Adipocyte (in vitro differentiated cells): ENCODE measurements at regions not wholly inside any gene's neighbourhood (a gene's known extent, or its start where the extent isn't known, plus 50 kb on each side); places are given as distances from the start of the nearest gene placed in this dataset.

Experiments used
- DNase-seq: peaks from one replicate; pipeline ENCODE4 v3.0.0-alpha.2; 2015; ENCODE audit warnings: low read depth
- H3K27me3 ChIP-seq: replicated peaks from 2 replicates; pipeline ENCODE4 v1.7.0; 2013; ENCODE audit warnings: mild to moderate bottlenecking, low read length, moderate library complexity; ENCODE audit not compliant: control insufficient read depth, insufficient read depth
- H3K36me3 ChIP-seq: 2 replicates; pipeline ENCODE4 v1.7.0; 2013; ENCODE audit warnings: low read length, mild to moderate bottlenecking, moderate library complexity; ENCODE audit not compliant: control insufficient read depth, insufficient read depth, severe bottlenecking
- H3K4me1 ChIP-seq: 2 replicates; pipeline ENCODE4 v1.7.0; 2013; ENCODE audit warnings: mild to moderate bottlenecking, low read length, moderate library complexity; ENCODE audit not compliant: control insufficient read depth, insufficient read depth
- H3K4me3 ChIP-seq: 2 replicates; pipeline ENCODE4 v1.7.0; 2013; ENCODE audit warnings: mild to moderate bottlenecking, low read length, moderate library complexity
- H3K9ac ChIP-seq: 2 replicates; pipeline ENCODE4 v1.7.0; 2013; ENCODE audit warnings: mild to moderate bottlenecking, low read length, moderate library complexity
- H3K9me3 ChIP-seq: 2 replicates; pipeline ENCODE4 v1.7.0; 2013; ENCODE audit warnings: mild to moderate bottlenecking, low read length, moderate library complexity; ENCODE audit not compliant: control insufficient read depth

GRCh38 chr9:23245067-23245466 is 581.0 kb downstream of the ELAVL2 start:
- Histone ChIP-seq H3K9me3 (no peaks in the 10 kb centered on the region), H3K4me1 (no peaks in the 10 kb centered on the region), H3K27me3 (no peaks in the 10 kb centered on the region), H3K36me3 (no peaks in the 10 kb centered on the region), H3K4me3 (no peak overlapping the region), H3K9ac (no peak overlapping the region)
- DNase-seq = no peak

GRCh38 chr9:23254404-23255184 is 571.4 kb downstream of the ELAVL2 start:
- Histone ChIP-seq H3K9ac (no peak overlapping the region), H3K4me3 (no peak overlapping the region), H3K27me3 (no peaks in the 10 kb centered on the region), H3K9me3 (no peaks in the 10 kb centered on the region), H3K36me3 (no peaks in the 10 kb centered on the region), H3K4me1 (no peaks in the 10 kb centered on the region)
- no peak for DNase-seq

- no peaks in the 10 kb centered on the region for H3K36me3 ChIP-seq
- H3K9me3 ChIP-seq = no peaks in the 10 kb centered on the region
- H3K9ac ChIP-seq = no peak overlapping the region
- H3K27me3 ChIP-seq = no peaks in the 10 kb centered on the region
- no peak for DNase-seq
- no peak overlapping the region for H3K4me3 ChIP-seq
- no peaks in the 10 kb centered on the region for H3K4me1 ChIP-seq
Measured at GRCh38 chr9:23255346-23255745, 570.7 kb downstream of the ELAVL2 start.

- Histone ChIP-seq H3K27me3 (no peaks in the 10 kb centered on the region), H3K36me3 (no peaks in the 10 kb centered on the region), H3K9me3 (no peaks in the 10 kb centered on the region), H3K4me1 (no peaks in the 10 kb centered on the region), H3K4me3 (no peak overlapping the region), H3K9ac (no peak overlapping the region)
- DNase-seq = no peak
Measured at GRCh38 chr9:23258569-23258968, 567.5 kb downstream of the ELAVL2 start.

GRCh38 chr9:23278561-23278960 is 547.5 kb downstream of the ELAVL2 start:
- Histone ChIP-seq H3K4me3 (no peak overlapping the region), H3K27me3 (no peaks in the 10 kb centered on the region), H3K36me3 (no peaks in the 10 kb centered on the region), H3K9ac (no peak overlapping the region), H3K4me1 (no peaks in the 10 kb centered on the region), H3K9me3 (no peaks in the 10 kb centered on the region)
- DNase-seq = peak; percentile 10

DNA sequence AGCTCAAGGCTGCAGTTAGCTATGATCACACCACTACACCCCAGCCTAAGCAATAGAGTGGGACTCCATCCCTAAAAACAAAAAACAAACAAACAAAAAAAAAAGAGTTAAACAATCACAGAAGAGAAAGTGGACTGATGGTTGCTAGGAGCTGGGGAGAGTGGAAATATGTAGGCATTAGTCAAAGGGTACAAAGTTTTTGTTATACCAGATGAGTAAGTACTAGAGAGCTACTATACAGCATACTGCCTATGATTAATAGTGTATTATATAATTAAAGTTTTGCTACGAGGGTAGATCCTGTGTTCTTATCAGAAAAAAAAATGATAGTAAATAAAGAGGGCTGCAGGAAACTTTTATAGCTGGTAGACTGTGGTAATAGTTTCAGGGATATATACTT is 538.6 kb downstream of the ELAVL2 start:
- Histone ChIP-seq H3K36me3 (no peaks in the 10 kb centered on the region), H3K4me1 (no peaks in the 10 kb centered on the region), H3K9me3 (no peaks in the 10 kb centered on the region), H3K4me3 (no peak overlapping the region), H3K27me3 (no peaks in the 10 kb centered on the region), H3K9ac (no peak overlapping the region)
- no peak for DNase-seq

GRCh38 chr9:23288545-23288944 is 537.5 kb downstream of the ELAVL2 start:
- no peak overlapping the region for H3K9ac ChIP-seq
- no peaks in the 10 kb centered on the region for H3K27me3 ChIP-seq
- H3K4me1 ChIP-seq = no peaks in the 10 kb centered on the region
- no peaks in the 10 kb centered on the region for H3K9me3 ChIP-seq
- no peak for DNase-seq
- H3K36me3 ChIP-seq = no peaks in the 10 kb centered on the region
- no peak overlapping the region for H3K4me3 ChIP-seq

GRCh38 chr9:23290973-23291372 is 535.1 kb downstream of the ELAVL2 start:
- H3K9ac ChIP-seq = no peak overlapping the region
- no peaks in the 10 kb centered on the region for H3K9me3 ChIP-seq
- no peaks in the 10 kb centered on the region for H3K36me3 ChIP-seq
- H3K4me3 ChIP-seq = no peak overlapping the region
- DNase-seq = no peak
- H3K4me1 ChIP-seq = no peaks in the 10 kb centered on the region
- no peaks in the 10 kb centered on the region for H3K27me3 ChIP-seq

GRCh38 chr9:23302281-23302680 is 523.8 kb downstream of the ELAVL2 start:
- Histone ChIP-seq H3K9me3 (no peaks in the 10 kb centered on the region), H3K4me3 (no peak overlapping the region), H3K9ac (no peak overlapping the region), H3K4me1 (no peaks in the 10 kb centered on the region), H3K27me3 (no peaks in the 10 kb centered on the region), H3K36me3 (no peaks in the 10 kb centered on the region)
- no peak for DNase-seq

- no peak for DNase-seq
- Histone ChIP-seq H3K36me3 (no peaks in the 10 kb centered on the region), H3K9me3 (peaks cover 4% of the 10 kb centered on the region), H3K4me1 (no peaks in the 10 kb centered on the region), H3K9ac (no peak overlapping the region), H3K4me3 (no peak overlapping the region), H3K27me3 (no peaks in the 10 kb centered on the region)
Measured at GRCh38 chr9:23306731-23307130, 519.3 kb downstream of the ELAVL2 start.

DNA sequence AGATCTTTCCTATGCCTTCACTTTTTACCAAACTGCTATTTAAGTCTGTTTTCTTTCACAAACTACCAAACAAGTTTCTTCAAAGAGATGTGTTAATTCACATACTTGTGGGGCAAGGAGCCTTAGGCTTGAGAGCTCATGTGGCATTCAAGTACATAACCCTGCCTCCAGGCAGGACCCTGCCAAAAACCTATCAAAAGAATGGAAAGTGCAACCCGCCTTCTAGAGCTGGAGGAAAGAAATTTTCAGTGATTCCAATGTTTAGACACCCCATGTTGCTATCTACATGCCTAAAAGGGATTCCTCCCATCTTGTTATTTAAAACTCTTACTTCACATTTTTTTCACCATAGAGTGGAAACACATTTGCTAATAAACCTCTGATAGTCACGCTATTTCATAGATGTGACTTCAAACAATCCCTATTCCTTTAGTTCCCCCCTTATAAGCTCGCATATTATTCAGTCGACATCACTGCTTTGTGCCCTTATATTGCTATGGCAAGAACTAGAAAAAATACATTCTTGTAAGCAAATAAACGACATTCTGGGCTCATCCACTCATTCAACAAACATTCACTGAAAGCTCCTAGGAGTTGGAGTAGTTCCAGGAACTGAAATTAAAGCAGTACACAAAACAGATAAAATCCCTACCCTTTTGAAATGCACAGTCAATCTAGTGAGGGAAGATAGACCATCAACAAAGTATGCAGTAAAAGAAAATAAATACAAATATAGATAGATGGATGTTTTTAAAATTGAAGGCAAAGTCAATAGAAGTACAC is 518.1 kb downstream of the ELAVL2 start:
- H3K27me3 ChIP-seq = no peaks in the 10 kb centered on the region
- DNase-seq = no peak
- no peaks in the 10 kb centered on the region for H3K36me3 ChIP-seq
- H3K9me3 ChIP-seq = peaks cover 4% of the 10 kb centered on the region
- no peak overlapping the region for H3K9ac ChIP-seq
- H3K4me1 ChIP-seq = no peaks in the 10 kb centered on the region
- no peak overlapping the region for H3K4me3 ChIP-seq
